Vagina (tissue), 2 donors: ENCODE measurements at regions not wholly inside any gene's neighbourhood (a gene's known extent, or its start where the extent isn't known, plus 50 kb on each side); places are given as distances from the start of the nearest gene placed in this dataset.
"Not testable (repeated sequence)": the region's sequence is repeated elsewhere in the genome, so short reads cannot be mapped to it uniquely, and the experiment has no call there.

Experiments
- DNase-seq, 2 donors: peaks; one replicate each; pipeline ENCODE4 v3.0.0-alpha.2; 2017; ENCODE audit errors: extremely low spot score in 2 of 2
- H3K27ac ChIP-seq: fragments of 200-600 bp; sonication (generic); one replicate; pipeline ENCODE4 v1.5.1; 2019
- H3K27me3 ChIP-seq: fragments of 200-600 bp; sonication (generic); one replicate; pipeline ENCODE4 v1.5.1; 2019
- H3K36me3 ChIP-seq, 2 donors: fragments of 200-600 bp; sonication (generic); one replicate each; pipeline ENCODE4 v1.5.1; 2017 to 2019
- H3K4me1 ChIP-seq: fragments of 200-600 bp; sonication (generic); one replicate; pipeline ENCODE4 v1.5.1; 2019
- H3K4me3 ChIP-seq, 2 donors: fragments of 200-600 bp; sonication (generic); 1 replicate in 1 of 2; 2 replicates in 1 of 2; pipeline ENCODE4 v1.5.1; 2016 to 2019
- H3K9me3 ChIP-seq: fragments of 200-600 bp; sonication (generic); one replicate; pipeline ENCODE4 v1.5.1; 2019
- POLR2A ChIP-seq, 2 donors: fragments of 450-650 bp; IDR thresholded peaks; one replicate each; pipeline ENCODE4 v1.6.1; 2017; ENCODE audit warnings: antibody characterized with exemption in 2 of 2, mild to moderate bottlenecking in 2 of 2, moderate library complexity in 2 of 2
- POLR2AphosphoS5 ChIP-seq, 2 donors: sonication (generic); formaldehyde crosslinking; IDR thresholded peaks; one replicate each; pipeline ENCODE4 v1.9.0; 2017; ENCODE audit warnings: antibody characterized with exemption in 2 of 2, mild to moderate bottlenecking in 2 of 2, low read depth in 1 of 2; ENCODE audit not compliant: insufficient read depth in 1 of 2
- intact Hi-C: fragments of 100-400 bp; cut with DNase I; formaldehyde crosslinking; loops from one replicate; pipeline ENCODE4 v1.15.1; 2023
- TF ChIP-seq, protein P1 (sequence below), 3 experiments: fragments of 450-650 bp in 2 of 3; fragments of 200-600 bp in 1 of 3; sonication (generic) in 1 of 3; IDR thresholded peaks; one replicate each; pipeline ENCODE4 v1.5.1; 2017 to 2019; ENCODE audit warnings: antibody characterized with exemption in 3 of 3, mild to moderate bottlenecking in 2 of 3, moderate library complexity in 2 of 3

GRCh38 chr6:63460971-63461370 is 111.3 kb upstream of the LOC128125822 start:
- Histone ChIP-seq H3K27ac (no peak overlapping the region), H3K36me3 (no peaks in the 10 kb centered on the region), H3K4me1 (no peaks in the 10 kb centered on the region), H3K9me3 (no peaks in the 10 kb centered on the region), H3K4me3 (no peak overlapping the region), H3K27me3 (no peaks in the 10 kb centered on the region)
- TF ChIP-seq POLR2AphosphoS5 (IDR thresholded peaks at IDR 0.05; ENCODE audit: insufficient read depth in 1 of 2, low read depth in 1 of 2) (no peak), POLR2A (IDR thresholded peaks at IDR 0.05) (no peak)
- TF ChIP-seq, protein P1, sequence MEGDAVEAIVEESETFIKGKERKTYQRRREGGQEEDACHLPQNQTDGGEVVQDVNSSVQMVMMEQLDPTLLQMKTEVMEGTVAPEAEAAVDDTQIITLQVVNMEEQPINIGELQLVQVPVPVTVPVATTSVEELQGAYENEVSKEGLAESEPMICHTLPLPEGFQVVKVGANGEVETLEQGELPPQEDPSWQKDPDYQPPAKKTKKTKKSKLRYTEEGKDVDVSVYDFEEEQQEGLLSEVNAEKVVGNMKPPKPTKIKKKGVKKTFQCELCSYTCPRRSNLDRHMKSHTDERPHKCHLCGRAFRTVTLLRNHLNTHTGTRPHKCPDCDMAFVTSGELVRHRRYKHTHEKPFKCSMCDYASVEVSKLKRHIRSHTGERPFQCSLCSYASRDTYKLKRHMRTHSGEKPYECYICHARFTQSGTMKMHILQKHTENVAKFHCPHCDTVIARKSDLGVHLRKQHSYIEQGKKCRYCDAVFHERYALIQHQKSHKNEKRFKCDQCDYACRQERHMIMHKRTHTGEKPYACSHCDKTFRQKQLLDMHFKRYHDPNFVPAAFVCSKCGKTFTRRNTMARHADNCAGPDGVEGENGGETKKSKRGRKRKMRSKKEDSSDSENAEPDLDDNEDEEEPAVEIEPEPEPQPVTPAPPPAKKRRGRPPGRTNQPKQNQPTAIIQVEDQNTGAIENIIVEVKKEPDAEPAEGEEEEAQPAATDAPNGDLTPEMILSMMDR (IDR thresholded peaks at IDR 0.05) = no peak
- intact Hi-C loops = no loop called here
- DNase-seq = no peak

DNA sequence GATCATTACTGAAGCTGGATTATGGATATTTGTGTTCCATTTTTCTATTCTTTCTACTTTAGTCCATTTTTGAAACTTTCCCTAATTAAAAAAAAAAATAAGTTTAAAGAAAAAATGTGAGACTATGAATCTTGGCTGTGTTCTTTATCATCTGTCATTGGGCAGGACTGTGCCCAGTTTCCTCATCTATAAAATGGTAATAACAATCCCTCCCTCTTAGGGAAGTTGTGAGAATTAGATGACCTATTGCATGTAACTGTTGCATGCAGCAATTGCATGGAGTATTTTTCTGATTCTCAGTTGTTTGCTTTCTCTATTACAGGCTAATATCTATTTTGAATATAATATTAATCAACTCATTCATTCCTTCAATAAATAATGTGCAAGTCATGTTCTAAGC is 108.2 kb upstream of the LOC128125822 start:
- H3K27me3 ChIP-seq = no peaks in the 10 kb centered on the region
- intact Hi-C loops = no loop called here
- no peak overlapping the region for H3K27ac ChIP-seq
- TF ChIP-seq POLR2AphosphoS5 (IDR thresholded peaks at IDR 0.05; ENCODE audit: insufficient read depth in 1 of 2, low read depth in 1 of 2) (no peak), POLR2A (IDR thresholded peaks at IDR 0.05) (no peak)
- TF ChIP-seq, protein P1 (IDR thresholded peaks at IDR 0.05) = no peak
- H3K4me3 ChIP-seq = no peak overlapping the region
- no peaks in the 10 kb centered on the region for H3K4me1 ChIP-seq
- no peak for DNase-seq
- no peaks in the 10 kb centered on the region for H3K36me3 ChIP-seq
- H3K9me3 ChIP-seq = no peaks in the 10 kb centered on the region

- no peak for TF ChIP-seq POLR2AphosphoS5 (IDR thresholded peaks at IDR 0.05; ENCODE audit: insufficient read depth in 1 of 2, low read depth in 1 of 2)
- TF ChIP-seq, protein P1 (IDR thresholded peaks at IDR 0.05) = no peak
- TF ChIP-seq POLR2A (IDR thresholded peaks at IDR 0.05) = no peak
- Histone ChIP-seq H3K9me3 (no peaks in the 10 kb centered on the region), H3K27ac (no peak overlapping the region), H3K4me3 (no peak overlapping the region), H3K4me1 (no peaks in the 10 kb centered on the region), H3K27me3 (no peaks in the 10 kb centered on the region), H3K36me3 (no peaks in the 10 kb centered on the region)
- intact Hi-C loops = loop anchor here (2.0 kb wide), 1 partner anchor 15 kb away; no protein-coding TSS in a partner anchor
- no peak for DNase-seq
Observed at GRCh38 chr6:63465750-63466149, 106.5 kb upstream of the LOC128125822 start.

DNA sequence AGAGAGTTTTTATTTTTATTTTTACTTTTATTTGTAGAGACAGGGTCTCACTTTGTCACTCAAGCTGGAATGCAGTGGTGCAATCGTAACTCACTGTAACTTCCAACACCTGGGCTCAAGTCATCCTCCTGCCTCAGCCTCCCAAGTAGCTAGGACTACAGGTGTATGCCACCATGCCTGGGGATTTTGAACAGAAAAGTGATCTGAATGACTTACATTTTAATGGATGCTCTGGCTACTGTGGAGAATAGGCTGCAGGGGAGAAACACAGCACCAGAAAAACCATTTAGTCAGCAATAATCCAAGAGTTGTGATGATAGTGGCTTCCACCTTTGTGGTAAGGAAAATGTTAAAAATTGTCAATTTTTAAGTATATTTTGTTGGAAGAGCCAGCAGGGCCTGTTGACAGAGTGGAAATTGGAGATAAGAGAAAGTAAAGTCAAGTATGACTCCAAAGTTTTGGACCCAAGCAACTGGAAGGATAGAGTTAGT is 106.0 kb upstream of the LOC128125822 start:
- no peak for DNase-seq
- Histone ChIP-seq H3K27me3 (no peaks in the 10 kb centered on the region), H3K36me3 (no peaks in the 10 kb centered on the region), H3K4me3 (no peak overlapping the region), H3K9me3 (no peaks in the 10 kb centered on the region), H3K27ac (no peak overlapping the region), H3K4me1 (no peaks in the 10 kb centered on the region)
- TF ChIP-seq, protein P1 (IDR thresholded peaks at IDR 0.05) = no peak
- TF ChIP-seq POLR2AphosphoS5 (IDR thresholded peaks at IDR 0.05; ENCODE audit: insufficient read depth in 1 of 2, low read depth in 1 of 2) (no peak), POLR2A (IDR thresholded peaks at IDR 0.05) (no peak)
- intact Hi-C loops = loop anchor here (2.0 kb wide), 1 partner anchor 15 kb away; no protein-coding TSS in a partner anchor

- Histone ChIP-seq H3K9me3 (no peaks in the 10 kb centered on the region), H3K27me3 (no peaks in the 10 kb centered on the region), H3K27ac (no peak overlapping the region), H3K36me3 (no peaks in the 10 kb centered on the region), H3K4me1 (no peaks in the 10 kb centered on the region), H3K4me3 (no peak overlapping the region)
- intact Hi-C loops = loop anchor here (2.0 kb wide), 1 partner anchor 13 kb away; no protein-coding TSS in a partner anchor
- no peak for DNase-seq
- no peak for TF ChIP-seq POLR2A (IDR thresholded peaks at IDR 0.05)
- no peak for TF ChIP-seq POLR2AphosphoS5 (IDR thresholded peaks at IDR 0.05; ENCODE audit: insufficient read depth in 1 of 2, low read depth in 1 of 2)
- TF ChIP-seq, protein P1 (IDR thresholded peaks at IDR 0.05) = no peak
Observed at GRCh38 chr6:63467247-63467954, 104.9 kb upstream of the LOC128125822 start.

- DNase-seq, H3K4me1 ChIP-seq, H3K4me3 ChIP-seq, H3K9me3 ChIP-seq, H3K27me3 ChIP-seq, H3K36me3 ChIP-seq, H3K27ac ChIP-seq, intact Hi-C loops: not testable (repeated sequence)
Observed at GRCh38 chr6:63471145-63471544, 101.1 kb upstream of the LOC128125822 start.
